ENCODE measurements at regions not wholly inside any gene's neighbourhood (a gene's known extent, or its start where the extent isn't known, plus 50 kb on each side); places are given as distances from the start of the nearest gene placed in this dataset.
A peak's percentile ranks its signal among the peaks of the same experiment; 100 is the strongest.
"Not testable (repeated sequence)": the region's sequence is repeated elsewhere in the genome, so short reads cannot be mapped to it uniquely, and the experiment has no call there.

DNA sequence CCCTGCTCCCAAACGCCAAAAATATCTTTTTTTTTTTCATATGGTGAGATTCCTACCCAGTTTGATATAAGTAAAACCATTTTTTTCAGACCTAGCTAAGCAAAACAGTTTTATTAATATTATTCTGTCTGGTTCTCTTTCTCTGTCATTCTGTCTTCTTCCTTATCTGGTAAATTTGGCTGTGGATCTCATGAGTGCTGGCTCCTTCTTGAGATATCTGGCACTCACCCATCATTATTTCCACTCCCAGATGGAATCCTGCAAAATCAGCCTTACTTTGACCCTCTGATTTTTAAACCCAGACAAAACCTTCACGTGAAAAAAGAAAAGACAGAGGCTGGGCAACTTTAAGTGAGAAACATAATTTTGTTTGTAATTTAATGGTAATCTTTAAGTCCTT, 373.6 kb downstream of the NYAP2 start:
- Histone ChIP-seq H2AFZ (ENCODE audit: low read length, unreplicated experiment) (peak overlapping the region; percentile 80), H3K36me3 (ENCODE audit: insufficient read depth, low read length) (no peaks in the 10 kb centered on the region), H3K27me3 (ENCODE audit: insufficient read depth, low read length) (no peaks in the 10 kb centered on the region), H3K79me2 (ENCODE audit: control insufficient read depth, insufficient read depth, low read length, unreplicated experiment) (no peaks in the 10 kb centered on the region), H3K27ac (ENCODE audit: low read depth, low read length) (no peak overlapping the region), H3K4me3 (ENCODE audit: low read depth, low read length) (no peak overlapping the region), H3K4me1 (ENCODE audit: control insufficient read depth, insufficient read depth, low read length, unreplicated experiment) (no peaks in the 10 kb centered on the region)

DNA sequence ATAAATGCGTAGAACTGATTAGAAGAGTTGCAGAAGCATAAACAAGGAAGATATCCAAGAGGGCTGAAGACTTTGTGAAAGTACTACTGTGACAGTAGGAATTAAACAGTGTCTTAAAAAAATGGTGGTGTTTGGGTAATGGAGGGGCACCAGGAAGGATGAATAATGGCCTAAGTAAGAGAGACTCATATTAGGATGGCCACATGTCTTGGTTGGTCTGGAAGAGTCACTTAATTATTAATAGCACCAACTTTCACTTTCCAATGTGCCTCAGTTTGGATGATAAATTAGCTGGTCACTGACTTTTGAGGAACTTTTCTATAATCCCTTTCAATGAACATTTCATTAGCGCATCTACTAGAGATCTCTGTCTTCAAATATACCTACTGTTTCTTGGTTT, 372.2 kb downstream of the NYAP2 start:
- Histone ChIP-seq H3K36me3 (ENCODE audit: insufficient read depth, low read length) (no peaks in the 10 kb centered on the region), H3K27ac (ENCODE audit: low read depth, low read length) (no peak overlapping the region), H3K79me2 (ENCODE audit: control insufficient read depth, insufficient read depth, low read length, unreplicated experiment) (no peaks in the 10 kb centered on the region), H3K4me3 (ENCODE audit: low read depth, low read length) (peak overlapping the region; percentile 23; the same call in 1 of the 2 replicates), H3K27me3 (ENCODE audit: insufficient read depth, low read length) (no peaks in the 10 kb centered on the region), H3K4me1 (ENCODE audit: control insufficient read depth, insufficient read depth, low read length, unreplicated experiment) (no peaks in the 10 kb centered on the region), H2AFZ (ENCODE audit: low read length, unreplicated experiment) (peak overlapping the region; percentile 51)

DNA sequence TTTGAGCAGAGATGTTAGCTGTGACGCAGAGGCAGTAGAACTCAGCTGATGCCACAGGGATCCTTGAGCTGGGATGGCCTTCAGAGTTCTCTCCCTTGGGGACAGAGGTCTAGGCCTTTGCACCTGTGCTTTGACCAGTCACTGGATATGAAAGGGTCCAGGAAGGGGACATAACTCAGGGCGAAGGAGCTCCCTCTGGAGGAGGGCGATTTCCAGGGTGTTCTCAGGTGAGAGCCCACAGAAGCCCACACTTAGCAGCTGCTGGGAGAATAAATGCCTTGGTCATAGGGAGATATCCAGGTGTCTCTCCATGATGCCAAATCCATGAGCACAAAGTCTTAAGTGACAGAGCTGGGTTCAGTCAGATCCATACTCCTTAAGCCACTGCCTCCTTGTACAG, 369.2 kb downstream of the NYAP2 start:
- Histone ChIP-seq H3K27ac (ENCODE audit: low read depth, low read length) (no peak overlapping the region), H2AFZ (ENCODE audit: low read length, unreplicated experiment) (no peak overlapping the region), H3K36me3 (ENCODE audit: insufficient read depth, low read length) (no peaks in the 10 kb centered on the region), H3K27me3 (ENCODE audit: insufficient read depth, low read length) (no peaks in the 10 kb centered on the region), H3K4me3 (ENCODE audit: low read depth, low read length) (no peak overlapping the region), H3K4me1 (ENCODE audit: control insufficient read depth, insufficient read depth, low read length, unreplicated experiment) (no peaks in the 10 kb centered on the region), H3K79me2 (ENCODE audit: control insufficient read depth, insufficient read depth, low read length, unreplicated experiment) (no peaks in the 10 kb centered on the region)

DNA sequence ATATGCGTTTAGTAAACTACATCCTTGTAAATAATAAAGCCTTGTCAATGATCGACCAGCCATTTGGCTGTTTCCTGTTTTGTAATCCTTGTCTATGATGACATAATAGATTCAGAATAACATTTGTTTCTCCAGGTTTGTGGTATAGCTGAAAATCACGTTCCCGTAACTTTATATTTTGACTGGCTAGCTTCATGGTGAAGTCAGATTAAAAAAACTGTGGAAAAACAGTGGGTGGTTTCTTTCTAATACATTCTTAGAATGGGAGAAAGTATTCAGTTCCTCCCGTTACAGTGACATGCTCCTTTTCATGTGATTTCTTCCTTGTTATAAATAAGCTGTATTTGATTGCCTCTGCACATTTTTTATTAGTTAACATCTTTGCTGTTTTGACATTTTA, 366.9 kb downstream of the NYAP2 start:
- Histone ChIP-seq H3K4me3 (ENCODE audit: low read depth, low read length) (no peak overlapping the region), H3K36me3 (ENCODE audit: insufficient read depth, low read length) (no peaks in the 10 kb centered on the region), H2AFZ (ENCODE audit: low read length, unreplicated experiment) (no peak overlapping the region), H3K4me1 (ENCODE audit: control insufficient read depth, insufficient read depth, low read length, unreplicated experiment) (no peaks in the 10 kb centered on the region), H3K79me2 (ENCODE audit: control insufficient read depth, insufficient read depth, low read length, unreplicated experiment) (no peaks in the 10 kb centered on the region), H3K27me3 (ENCODE audit: insufficient read depth, low read length) (no peaks in the 10 kb centered on the region), H3K27ac (ENCODE audit: low read depth, low read length) (no peak overlapping the region)

DNA sequence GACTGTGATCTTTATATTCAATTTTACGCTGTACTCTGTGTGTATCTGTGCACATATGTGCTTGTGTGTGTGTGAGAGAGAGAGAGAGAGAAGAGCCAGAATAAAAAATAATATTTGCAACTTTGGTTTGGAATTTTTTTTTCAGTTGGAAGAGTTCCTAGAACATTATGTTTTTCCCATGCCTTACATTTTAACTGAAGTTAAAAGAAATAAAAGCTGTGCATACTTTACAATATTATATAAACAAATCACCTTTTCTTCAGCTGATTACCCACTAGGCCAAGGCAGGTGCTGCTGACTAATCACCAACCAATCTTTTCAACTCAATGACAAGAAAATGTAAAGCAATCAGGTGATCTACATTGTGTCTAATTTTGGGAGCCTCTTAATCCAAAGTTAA, 366.3 kb downstream of the NYAP2 start:
- Histone ChIP-seq H3K36me3 (ENCODE audit: insufficient read depth, low read length) (no peaks in the 10 kb centered on the region), H3K79me2 (ENCODE audit: control insufficient read depth, insufficient read depth, low read length, unreplicated experiment) (no peaks in the 10 kb centered on the region), H3K4me3 (ENCODE audit: low read depth, low read length) (no peak overlapping the region), H3K27me3 (ENCODE audit: insufficient read depth, low read length) (no peaks in the 10 kb centered on the region), H2AFZ (ENCODE audit: low read length, unreplicated experiment) (peak overlapping the region; percentile 11), H3K4me1 (ENCODE audit: control insufficient read depth, insufficient read depth, low read length, unreplicated experiment) (no peaks in the 10 kb centered on the region), H3K27ac (ENCODE audit: low read depth, low read length) (no peak overlapping the region)

DNA sequence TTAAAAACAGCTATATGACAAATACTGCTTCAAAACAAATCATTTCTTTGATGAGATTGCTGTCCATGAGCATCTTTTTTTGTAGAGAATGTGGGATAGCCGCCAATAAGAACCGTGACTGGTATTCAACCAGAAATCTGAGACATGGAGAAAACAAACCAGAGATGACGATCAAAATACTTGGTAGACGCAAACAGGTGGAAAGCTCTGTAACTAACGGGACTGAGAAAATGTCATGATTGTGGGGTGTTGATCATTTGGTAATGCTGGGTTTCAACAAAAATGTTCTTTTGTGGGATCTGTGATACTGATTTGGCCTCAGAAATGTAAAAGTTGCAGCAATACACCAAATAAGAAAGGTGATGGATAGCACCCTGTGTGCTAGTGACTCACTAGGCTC, 364.8 kb downstream of the NYAP2 start:
- H3K27ac ChIP-seq (ENCODE audit: low read depth, low read length), result no peak overlapping the region
- no peak overlapping the region for H3K4me3 ChIP-seq (ENCODE audit: low read depth, low read length)
- H3K79me2 ChIP-seq (ENCODE audit: control insufficient read depth, insufficient read depth, low read length, unreplicated experiment), result no peaks in the 10 kb centered on the region
- H3K27me3 ChIP-seq (ENCODE audit: insufficient read depth, low read length), result no peaks in the 10 kb centered on the region
- H3K36me3 ChIP-seq (ENCODE audit: insufficient read depth, low read length), result no peaks in the 10 kb centered on the region
- H2AFZ ChIP-seq (ENCODE audit: low read length, unreplicated experiment), result no peak overlapping the region
- H3K4me1 ChIP-seq (ENCODE audit: control insufficient read depth, insufficient read depth, low read length, unreplicated experiment), result no peaks in the 10 kb centered on the region

DNA sequence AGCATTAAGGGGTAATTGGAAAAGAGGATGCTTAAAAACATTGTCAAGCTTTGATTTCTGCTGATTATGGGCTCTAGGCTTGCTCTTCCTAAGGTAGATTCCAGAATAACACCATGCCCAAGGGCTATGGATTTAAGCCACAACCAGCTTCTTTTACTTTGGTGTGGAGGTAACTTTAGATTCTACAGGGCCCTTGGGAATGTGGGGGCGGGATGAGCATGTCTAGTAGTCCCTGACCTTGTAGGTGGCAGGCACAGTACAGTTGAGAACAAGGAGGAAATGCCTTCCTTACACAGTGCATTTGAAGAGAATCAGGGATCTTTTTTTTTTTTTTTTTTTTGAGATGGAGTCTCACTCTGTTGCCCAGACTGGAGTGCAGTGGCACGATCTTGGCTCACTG, 364.2 kb downstream of the NYAP2 start:
- Histone ChIP-seq H3K27me3 (ENCODE audit: insufficient read depth, low read length) (no peaks in the 10 kb centered on the region), H3K4me3 (ENCODE audit: low read depth, low read length) (no peak overlapping the region), H3K36me3 (ENCODE audit: insufficient read depth, low read length) (no peaks in the 10 kb centered on the region), H3K79me2 (ENCODE audit: control insufficient read depth, insufficient read depth, low read length, unreplicated experiment) (no peaks in the 10 kb centered on the region), H2AFZ (ENCODE audit: low read length, unreplicated experiment) (no peak overlapping the region), H3K27ac (ENCODE audit: low read depth, low read length) (no peak overlapping the region), H3K4me1 (ENCODE audit: control insufficient read depth, insufficient read depth, low read length, unreplicated experiment) (no peaks in the 10 kb centered on the region)

DNA sequence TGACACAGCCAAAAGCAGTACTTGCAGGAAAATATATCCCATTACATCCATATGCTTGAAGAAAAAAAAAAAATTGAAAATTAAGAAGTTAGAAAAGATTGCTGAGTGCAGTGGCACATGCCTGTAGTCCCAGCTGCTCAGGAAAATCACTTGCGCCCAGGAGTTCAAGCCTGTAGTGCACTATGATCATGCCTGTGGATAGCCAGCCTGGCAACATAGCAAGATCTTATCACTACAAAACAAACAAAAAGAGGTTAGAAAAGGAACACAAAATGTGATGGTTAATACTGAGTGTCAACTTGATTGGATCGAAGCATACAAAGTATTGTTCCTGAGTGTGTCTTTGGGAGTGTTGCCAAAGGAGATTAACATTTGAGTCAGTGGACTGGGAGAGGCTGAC, 361.9 kb downstream of the NYAP2 start:
- no peaks in the 10 kb centered on the region for H3K27me3 ChIP-seq (ENCODE audit: insufficient read depth, low read length)
- no peak overlapping the region for H3K27ac ChIP-seq (ENCODE audit: low read depth, low read length)
- no peaks in the 10 kb centered on the region for H3K4me1 ChIP-seq (ENCODE audit: control insufficient read depth, insufficient read depth, low read length, unreplicated experiment)
- no peak overlapping the region for H3K4me3 ChIP-seq (ENCODE audit: low read depth, low read length)
- no peaks in the 10 kb centered on the region for H3K36me3 ChIP-seq (ENCODE audit: insufficient read depth, low read length)
- H2AFZ ChIP-seq (ENCODE audit: low read length, unreplicated experiment), result no peak overlapping the region
- no peaks in the 10 kb centered on the region for H3K79me2 ChIP-seq (ENCODE audit: control insufficient read depth, insufficient read depth, low read length, unreplicated experiment)

DNA sequence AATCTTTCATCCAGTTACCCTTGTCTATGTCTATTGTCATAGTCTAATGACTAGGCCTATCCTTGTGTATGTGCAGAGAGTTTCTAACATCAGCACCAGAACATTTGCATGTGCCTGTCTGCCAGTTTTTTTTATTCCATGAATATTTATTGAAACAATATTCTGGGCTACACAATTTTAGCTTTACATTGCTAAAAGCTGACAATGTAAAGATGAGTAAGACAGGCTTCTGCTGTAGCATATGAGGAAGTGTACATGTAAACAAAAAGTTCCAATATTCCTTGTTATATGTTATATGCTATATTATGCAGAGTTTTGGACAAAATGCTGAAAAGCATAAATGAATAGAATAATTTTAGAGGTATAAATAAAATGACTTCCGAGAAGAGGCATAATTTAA, 357.7 kb downstream of the NYAP2 start:
- Histone ChIP-seq H3K27me3 (ENCODE audit: insufficient read depth, low read length) (no peaks in the 10 kb centered on the region), H2AFZ (ENCODE audit: low read length, unreplicated experiment) (no peak overlapping the region), H3K4me1 (ENCODE audit: control insufficient read depth, insufficient read depth, low read length, unreplicated experiment) (no peaks in the 10 kb centered on the region), H3K79me2 (ENCODE audit: control insufficient read depth, insufficient read depth, low read length, unreplicated experiment) (no peaks in the 10 kb centered on the region), H3K4me3 (ENCODE audit: low read depth, low read length) (no peak overlapping the region), H3K36me3 (ENCODE audit: insufficient read depth, low read length) (no peaks in the 10 kb centered on the region), H3K27ac (ENCODE audit: low read depth, low read length) (no peak overlapping the region)

DNA sequence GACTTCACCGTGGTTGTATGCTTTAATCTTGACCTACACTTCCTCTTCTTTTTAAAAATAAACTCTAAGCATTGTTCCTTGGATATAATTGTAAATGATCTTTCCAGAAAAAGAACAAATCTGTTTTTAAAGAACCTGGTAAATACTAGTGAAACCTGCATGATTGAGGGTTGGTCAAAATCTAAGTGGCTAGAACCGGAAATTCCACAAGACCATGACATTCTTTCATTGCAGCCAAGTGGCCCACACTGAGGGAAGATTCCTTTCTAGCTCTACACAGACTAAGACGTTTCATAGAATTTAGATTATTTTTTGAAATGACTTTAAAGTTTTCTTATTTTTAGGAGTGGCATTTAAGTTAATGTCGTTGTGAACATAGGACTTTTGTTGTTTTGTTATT, 356.7 kb downstream of the NYAP2 start:
- H3K79me2 ChIP-seq (ENCODE audit: control insufficient read depth, insufficient read depth, low read length, unreplicated experiment), result no peaks in the 10 kb centered on the region
- no peaks in the 10 kb centered on the region for H3K36me3 ChIP-seq (ENCODE audit: insufficient read depth, low read length)
- no peaks in the 10 kb centered on the region for H3K27me3 ChIP-seq (ENCODE audit: insufficient read depth, low read length)
- no peak overlapping the region for H3K27ac ChIP-seq (ENCODE audit: low read depth, low read length)
- H3K4me1 ChIP-seq (ENCODE audit: control insufficient read depth, insufficient read depth, low read length, unreplicated experiment), result no peaks in the 10 kb centered on the region
- H2AFZ ChIP-seq (ENCODE audit: low read length, unreplicated experiment), result no peak overlapping the region
- H3K4me3 ChIP-seq (ENCODE audit: low read depth, low read length), result no peak overlapping the region

DNA sequence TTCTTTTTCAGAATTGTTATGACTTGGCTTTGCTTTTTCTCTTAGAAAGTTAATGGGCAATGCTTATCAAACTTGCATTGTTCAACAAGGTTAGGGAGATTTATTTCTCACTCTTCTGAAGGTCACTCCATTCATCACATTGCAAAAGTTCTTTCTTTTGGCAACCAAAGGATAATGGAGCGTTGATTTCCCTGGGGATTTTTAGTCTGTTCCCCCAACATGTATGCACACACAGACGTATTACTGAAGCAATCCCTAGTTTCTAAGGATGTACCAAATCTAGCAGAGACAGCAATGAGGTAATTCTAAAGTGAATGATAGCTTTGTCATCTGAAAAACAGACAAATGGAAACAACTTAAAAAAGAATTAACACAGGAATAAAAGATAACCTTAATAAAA, 349.1 kb downstream of the NYAP2 start:
- H3K79me2 ChIP-seq (ENCODE audit: control insufficient read depth, insufficient read depth, low read length, unreplicated experiment), result no peaks in the 10 kb centered on the region
- no peak overlapping the region for H2AFZ ChIP-seq (ENCODE audit: low read length, unreplicated experiment)
- H3K27ac ChIP-seq (ENCODE audit: low read depth, low read length), result no peak overlapping the region
- no peak overlapping the region for H3K4me3 ChIP-seq (ENCODE audit: low read depth, low read length)
- no peaks in the 10 kb centered on the region for H3K27me3 ChIP-seq (ENCODE audit: insufficient read depth, low read length)
- H3K4me1 ChIP-seq (ENCODE audit: control insufficient read depth, insufficient read depth, low read length, unreplicated experiment), result no peaks in the 10 kb centered on the region
- no peaks in the 10 kb centered on the region for H3K36me3 ChIP-seq (ENCODE audit: insufficient read depth, low read length)

DNA sequence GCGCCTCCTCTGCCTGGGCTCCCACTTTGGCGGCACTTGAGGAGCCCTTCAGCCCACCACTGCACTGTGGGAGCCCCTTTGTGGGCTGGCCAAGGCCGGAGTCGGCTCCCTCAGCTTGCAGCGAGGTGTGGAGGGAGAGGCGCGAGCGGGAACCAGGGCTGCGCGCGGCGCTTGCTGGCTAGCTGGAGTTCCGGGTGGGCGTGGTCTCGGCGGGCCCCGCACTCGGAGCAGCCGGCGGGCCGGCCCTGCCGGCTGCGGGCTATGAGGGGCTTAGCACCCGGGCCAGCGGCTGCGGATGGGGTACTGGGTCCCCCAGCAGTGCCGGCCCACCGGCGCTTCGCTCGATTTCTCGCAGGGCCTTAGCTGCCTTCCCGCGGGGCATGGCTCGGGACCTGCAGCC, 344.5 kb downstream of the NYAP2 start:
- H3K27ac ChIP-seq (ENCODE audit: low read depth, low read length); H3K4me1 ChIP-seq (ENCODE audit: control insufficient read depth, insufficient read depth, low read length, unreplicated experiment); H2AFZ ChIP-seq (ENCODE audit: low read length, unreplicated experiment); H3K36me3 ChIP-seq (ENCODE audit: insufficient read depth, low read length); H3K27me3 ChIP-seq (ENCODE audit: insufficient read depth, low read length); H3K4me3 ChIP-seq (ENCODE audit: low read depth, low read length); H3K79me2 ChIP-seq (ENCODE audit: control insufficient read depth, insufficient read depth, low read length, unreplicated experiment): not testable (repeated sequence)
